HS-27A (cell line): ENCODE measurements at regions not wholly inside any gene's neighbourhood (a gene's known extent, or its start where the extent isn't known, plus 50 kb on each side); places are given as distances from the start of the nearest gene placed in this dataset.
"Not testable (repeated sequence)": the region's sequence is repeated elsewhere in the genome, so short reads cannot be mapped to it uniquely, and the experiment has no call there.

Source experiments
- DNase-seq: peaks from one replicate; pipeline ENCODE4 v3.0.0-alpha.2; 2012; ENCODE audit warnings: low read depth, missing footprints

- not testable (repeated sequence) for DNase-seq
Measured at GRCh38 chr15:29648415-29648814, 173.9 kb downstream of the TJP1 start.

GRCh38 chr15:29645841-29646240 lies 176.4 kb downstream of the TJP1 start:
- no peak for DNase-seq

- not testable (repeated sequence) for DNase-seq
Measured at GRCh38 chr15:29644361-29644760, 177.9 kb downstream of the TJP1 start.

GRCh38 chr15:29638781-29639180 lies 183.5 kb downstream of the TJP1 start:
- DNase-seq = no peak

GRCh38 chr15:29638011-29638410 lies 184.3 kb downstream of the TJP1 start:
- no peak for DNase-seq

- DNase-seq = no peak
Measured at GRCh38 chr15:29637555-29637954, 184.7 kb downstream of the TJP1 start.

- DNase-seq = no peak
Measured at GRCh38 chr15:29636921-29637320, 185.3 kb downstream of the TJP1 start.

GRCh38 chr15:29636140-29636539 lies 186.1 kb downstream of the TJP1 start:
- no peak for DNase-seq

GRCh38 chr15:29635513-29636098 lies 186.7 kb downstream of the TJP1 start:
- no peak for DNase-seq

- DNase-seq = no peak
Measured at GRCh38 chr15:29633971-29634370, 188.3 kb downstream of the TJP1 start.

GRCh38 chr15:29632671-29633406 lies 189.4 kb downstream of the TJP1 start:
- DNase-seq = no peak

- DNase-seq = no peak
Measured at GRCh38 chr15:29631076-29632070, 190.9 kb downstream of the TJP1 start.

- DNase-seq = no peak
Measured at GRCh38 chr15:29624271-29624670, 198.0 kb downstream of the TJP1 start.

GRCh38 chr15:29623116-29623639 lies 199.1 kb downstream of the TJP1 start:
- no peak for DNase-seq

GRCh38 chr15:29622637-29623036 lies 199.6 kb downstream of the TJP1 start:
- no peak for DNase-seq

GRCh38 chr15:29621616-29622015 lies 200.7 kb downstream of the TJP1 start:
- no peak for DNase-seq

GRCh38 chr15:29618586-29618985 lies 203.7 kb downstream of the TJP1 start:
- no peak for DNase-seq

- DNase-seq = no peak
Measured at GRCh38 chr15:29616512-29616911, 205.8 kb downstream of the TJP1 start.

GRCh38 chr15:29615791-29616190 lies 206.5 kb downstream of the TJP1 start:
- DNase-seq = no peak

- no peak for DNase-seq
Measured at GRCh38 chr15:29613951-29614382, 208.3 kb downstream of the TJP1 start.

GRCh38 chr15:29612701-29613100 lies 209.6 kb downstream of the TJP1 start:
- DNase-seq = peak; percentile 42

GRCh38 chr15:29612096-29612495 lies 210.2 kb downstream of the TJP1 start:
- peak; percentile 85 for DNase-seq
